Small intestine (tissue), 7 donors: ENCODE measurements at regions not wholly inside any gene's neighbourhood (a gene's known extent, or its start where the extent isn't known, plus 50 kb on each side); places are given as distances from the start of the nearest gene placed in this dataset.

Experiments
- DNase-seq, 2 donors: peaks; one replicate each; pipeline versions ENCODE4 v3.0.0 to v3.0.0-alpha.2; 2013
- FAIRE-seq: peaks from 2 replicates; lab custom pipeline; 2012; peaks lifted over from hg19 to GRCh38; lab: Jason Lieb, UNC
- H3K27ac ChIP-seq, 3 donors: one replicate each; pipeline ENCODE4 v1.5.1; 2013; ENCODE audit warnings: low read length in 2 of 3, mild to moderate bottlenecking in 2 of 3, control low read depth in 1 of 3, inconsistent platforms in 1 of 3, low read depth in 1 of 3, moderate library complexity in 1 of 3
- H3K27me3 ChIP-seq, 3 donors: one replicate each; pipeline ENCODE4 v1.6.1; 2013; ENCODE audit warnings: low read length in 3 of 3, inconsistent platforms in 1 of 3; ENCODE audit not compliant: control insufficient read depth in 3 of 3, insufficient read depth in 3 of 3
- H3K36me3 ChIP-seq, 3 donors: one replicate each; pipeline ENCODE4 v1.6.1; 2013; ENCODE audit warnings: low read length in 3 of 3, inconsistent platforms in 1 of 3, low read depth in 1 of 3, mild to moderate bottlenecking in 1 of 3, moderate library complexity in 1 of 3; ENCODE audit not compliant: control insufficient read depth in 3 of 3, insufficient read depth in 2 of 3
- H3K4me1 ChIP-seq, 3 donors: one replicate each; pipeline ENCODE4 v1.6.1; 2013; ENCODE audit warnings: low read length in 2 of 3, inconsistent platforms in 1 of 3, low read depth in 1 of 3, mild to moderate bottlenecking in 1 of 3, moderate library complexity in 1 of 3; ENCODE audit not compliant: control insufficient read depth in 3 of 3, insufficient read depth in 2 of 3
- H3K4me3 ChIP-seq, 3 donors: one replicate each; pipeline ENCODE4 v1.5.1; 2013; ENCODE audit warnings: low read length in 3 of 3, control low read depth in 1 of 3, inconsistent platforms in 1 of 3, low read depth in 1 of 3, mild to moderate bottlenecking in 1 of 3, moderate library complexity in 1 of 3
- H3K9me3 ChIP-seq, 2 donors: one replicate each; pipeline ENCODE4 v1.6.1; 2013; ENCODE audit warnings: low read depth in 1 of 2, low read length in 1 of 2; ENCODE audit not compliant: control insufficient read depth in 2 of 2, insufficient read depth in 1 of 2
- WGBS, 3 donors: extraction: QIAGEN DNeasy Blood & Tissue Kit; methylation state at CpG; one replicate each; pipeline ENCODE4 v1.1.7; 2013; 5-methylcytosine and 5-hydroxymethylcytosine counted together
- donor health status: healthy with polysubstance abuse.
- donor health status: control.
- donor health status: control.
- donor health status: Bipolar disorder and iron deficiency.
- donor health status: healthy.

DNA sequence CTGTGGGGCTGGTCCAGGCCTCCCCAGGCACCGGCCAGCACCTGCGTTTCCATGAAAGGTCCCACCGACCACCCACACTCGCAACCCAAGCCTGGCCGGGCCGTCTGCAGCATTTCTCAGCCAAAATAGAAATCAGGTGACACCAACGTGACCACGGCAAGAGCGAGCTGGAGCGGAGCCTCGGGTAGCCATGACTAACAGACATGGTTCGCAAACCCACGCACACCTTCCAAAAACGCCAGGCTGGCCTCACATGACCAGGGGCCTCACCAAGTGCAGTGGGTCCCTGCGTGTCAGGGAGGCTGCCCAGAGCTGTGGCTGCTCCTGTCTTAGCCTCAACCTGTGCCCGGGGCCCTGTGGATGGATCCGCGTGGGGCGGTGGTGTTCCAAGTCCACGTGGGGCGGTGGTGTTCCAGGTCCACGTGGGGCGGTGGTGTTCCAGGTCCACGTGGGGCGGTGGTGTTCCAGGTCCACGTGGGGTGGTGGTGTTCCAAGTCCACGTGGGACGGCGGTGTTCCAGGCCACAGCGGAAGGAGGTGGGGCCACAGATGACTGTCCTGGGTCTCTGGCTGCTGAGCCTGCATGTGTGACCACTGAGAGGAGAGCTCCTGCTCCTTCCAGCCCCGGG lies 64.4 kb upstream of the ADGRA1 start:
- Histone ChIP-seq H3K27ac (no peak overlapping the region), H3K4me1 (no peaks in the 10 kb centered on the region), H3K27me3 (no peaks in the 10 kb centered on the region), H3K9me3 (no peaks in the 10 kb centered on the region), H3K4me3 (no peak overlapping the region), H3K36me3 (no peaks in the 10 kb centered on the region)
- DNase-seq, result no peak
- WGBS, 3 donors, result 83 to 90% (median 83%) methylated on average over 26 to 31 of the region's 31 CpGs
- no peak for FAIRE-seq

DNA sequence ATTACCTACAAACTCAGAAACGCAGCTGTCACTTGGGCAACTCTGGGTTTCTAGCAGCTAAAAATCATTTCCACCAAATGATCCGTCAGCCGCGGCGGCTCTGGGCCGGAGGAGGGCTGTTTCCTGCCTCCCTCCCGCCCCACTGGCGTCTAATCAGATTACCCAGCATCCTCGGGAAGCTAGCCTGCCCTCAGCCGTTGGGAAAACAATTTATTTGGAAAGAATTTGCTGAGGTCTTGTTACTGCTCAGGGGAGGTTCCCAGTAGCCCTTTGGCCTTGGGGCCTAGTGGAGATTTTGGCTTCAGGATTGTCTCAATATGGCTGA lies 65.0 kb upstream of the ADGRA1 start:
- DNase-seq (peak in 1 of 2 donors; percentile 8), FAIRE-seq (no peak)
- Histone ChIP-seq H3K27ac (no peak overlapping the region), H3K36me3 (no peaks in the 10 kb centered on the region), H3K27me3 (no peaks in the 10 kb centered on the region), H3K9me3 (no peaks in the 10 kb centered on the region), H3K4me1 (no peaks in the 10 kb centered on the region), H3K4me3 (no peak overlapping the region)
- 8 to 11% (median 9%) methylated on average over 10 of the region's 10 CpGs for WGBS, 3 donors

DNA sequence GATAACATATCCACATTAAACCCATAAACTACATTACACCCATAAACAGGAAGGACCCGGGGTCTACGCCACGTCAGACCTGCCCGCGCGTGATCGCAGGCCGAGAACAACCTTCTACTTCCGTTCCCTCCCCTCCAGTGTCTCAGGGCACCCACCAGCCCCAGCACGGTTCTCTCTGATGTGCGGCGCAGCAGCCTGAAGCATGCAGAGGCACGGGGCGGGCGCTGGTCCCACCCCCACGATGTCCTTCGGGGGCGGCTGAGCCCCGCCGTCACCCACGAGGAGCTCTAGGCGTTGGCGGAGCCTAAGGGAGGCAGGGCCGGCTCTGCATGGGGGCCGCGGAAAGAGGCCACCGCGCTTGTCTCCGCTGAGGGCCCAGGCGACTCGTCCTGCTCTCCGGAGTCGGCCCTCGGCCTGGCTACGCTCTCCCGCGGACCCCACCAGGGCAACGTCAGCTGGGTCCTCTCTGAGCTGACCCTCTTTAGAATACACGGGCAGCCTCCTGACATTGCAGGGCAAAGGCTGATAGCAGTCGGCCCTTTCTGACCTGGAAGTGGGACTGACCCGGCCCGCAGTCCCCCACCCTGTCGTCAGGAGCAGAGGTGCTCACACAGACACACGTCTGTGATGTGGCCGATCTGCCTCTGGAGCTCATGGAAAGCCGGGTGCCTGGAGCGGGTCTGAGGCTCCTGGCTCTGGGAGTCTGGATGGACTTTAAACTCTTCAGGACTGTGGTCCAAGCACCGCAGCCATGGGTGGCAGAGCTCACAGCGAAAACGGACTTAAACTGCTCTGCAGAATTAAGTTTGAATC lies 65.6 kb upstream of the ADGRA1 start:
- no peaks in the 10 kb centered on the region for H3K4me1 ChIP-seq
- H3K9me3 ChIP-seq, result no peaks in the 10 kb centered on the region
- WGBS, 3 donors, result 67 to 76% (median 73%) methylated on average over 41 to 50 of the region's 50 CpGs
- FAIRE-seq (no peak), DNase-seq (no peak)
- no peaks in the 10 kb centered on the region for H3K27me3 ChIP-seq
- H3K36me3 ChIP-seq, result no peaks in the 10 kb centered on the region
- no peak overlapping the region for H3K27ac ChIP-seq
- H3K4me3 ChIP-seq, result no peak overlapping the region

DNA sequence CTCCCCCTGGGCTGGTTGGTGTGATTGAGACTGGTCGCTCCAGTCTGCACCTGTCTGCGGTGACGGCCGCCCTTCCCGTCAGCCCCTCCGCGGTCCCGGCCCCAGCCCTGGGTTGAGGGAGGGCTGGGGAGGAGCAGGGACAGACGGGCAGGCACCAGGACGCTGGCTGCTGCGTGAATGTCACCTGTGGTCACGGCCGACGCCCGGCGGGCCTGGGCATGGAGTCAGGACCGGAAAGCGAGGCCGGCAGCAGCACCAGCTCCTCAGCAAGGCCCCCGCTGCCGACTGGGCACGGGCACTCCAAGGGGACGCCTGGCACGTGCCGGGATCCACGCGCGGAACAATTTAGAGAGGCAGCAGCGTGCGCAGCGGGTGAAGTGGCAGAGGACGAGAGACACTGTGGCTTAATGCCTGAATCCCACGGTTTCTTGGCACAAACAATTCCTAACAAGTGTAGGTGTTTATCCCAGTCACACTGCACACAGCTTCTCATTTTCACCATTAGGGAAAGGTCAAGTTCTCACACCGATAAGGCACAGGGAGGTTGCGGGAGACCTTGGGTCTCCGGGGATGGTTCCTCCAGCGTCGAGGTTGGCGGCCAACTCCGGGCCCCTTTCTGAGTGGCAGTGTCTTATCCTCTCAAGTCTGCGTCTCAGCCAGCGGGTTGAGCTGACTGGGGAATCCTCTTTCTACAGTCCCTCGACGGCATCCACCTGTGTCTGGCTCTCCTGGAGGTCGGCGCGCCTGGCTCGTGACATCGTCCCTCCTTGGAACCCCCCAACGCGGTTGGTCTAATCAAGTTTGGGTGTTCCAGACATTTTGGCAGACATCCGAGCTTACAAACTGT lies 66.4 kb upstream of the ADGRA1 start:
- FAIRE-seq (no peak), DNase-seq (no peak)
- Histone ChIP-seq H3K27ac (no peak overlapping the region), H3K4me3 (no peak overlapping the region), H3K36me3 (no peaks in the 10 kb centered on the region), H3K27me3 (no peaks in the 10 kb centered on the region), H3K4me1 (no peaks in the 10 kb centered on the region), H3K9me3 (no peaks in the 10 kb centered on the region)
- WGBS, 3 donors, result 87 to 93% (median 91%) methylated on average over 52 of the region's 52 CpGs

DNA sequence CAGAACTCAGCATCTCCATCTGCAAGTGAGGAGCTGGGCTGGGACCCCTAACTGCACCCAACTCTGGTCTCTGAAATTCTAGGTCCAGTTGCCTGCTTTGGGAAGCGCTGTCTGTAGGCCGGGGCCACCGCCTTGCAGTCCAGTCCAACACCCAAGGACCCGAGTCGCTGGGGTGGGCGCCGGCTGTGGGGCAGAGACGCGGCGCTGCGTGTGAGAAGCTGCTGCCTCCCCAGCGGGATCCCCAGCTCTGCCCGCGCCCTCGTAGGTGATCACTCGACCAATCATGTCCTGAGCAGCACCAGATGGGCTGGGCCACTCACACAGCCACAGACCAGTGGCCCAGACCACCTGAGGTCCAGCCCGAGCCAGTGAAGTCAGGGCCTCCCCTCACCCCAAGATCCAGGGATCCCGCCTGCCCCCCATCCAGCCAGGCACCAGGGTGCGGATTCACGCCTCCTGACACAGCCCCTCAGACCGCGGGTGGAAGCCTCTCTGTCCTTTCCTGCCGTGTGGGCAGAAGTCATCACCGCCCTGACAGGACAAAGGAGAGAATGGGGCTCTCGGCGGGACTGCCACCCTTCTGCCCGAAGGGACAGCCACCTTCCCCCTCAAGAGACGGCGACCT lies 67.4 kb upstream of the ADGRA1 start:
- no peak overlapping the region for H3K27ac ChIP-seq
- FAIRE-seq, result no peak
- 85 to 88% (median 87%) methylated on average over 26 to 29 of the region's 29 CpGs for WGBS, 3 donors
- H3K36me3 ChIP-seq, result no peaks in the 10 kb centered on the region
- DNase-seq, result no peak
- H3K9me3 ChIP-seq, result no peaks in the 10 kb centered on the region
- H3K4me3 ChIP-seq, result no peak overlapping the region
- no peaks in the 10 kb centered on the region for H3K27me3 ChIP-seq
- H3K4me1 ChIP-seq, result no peaks in the 10 kb centered on the region

DNA sequence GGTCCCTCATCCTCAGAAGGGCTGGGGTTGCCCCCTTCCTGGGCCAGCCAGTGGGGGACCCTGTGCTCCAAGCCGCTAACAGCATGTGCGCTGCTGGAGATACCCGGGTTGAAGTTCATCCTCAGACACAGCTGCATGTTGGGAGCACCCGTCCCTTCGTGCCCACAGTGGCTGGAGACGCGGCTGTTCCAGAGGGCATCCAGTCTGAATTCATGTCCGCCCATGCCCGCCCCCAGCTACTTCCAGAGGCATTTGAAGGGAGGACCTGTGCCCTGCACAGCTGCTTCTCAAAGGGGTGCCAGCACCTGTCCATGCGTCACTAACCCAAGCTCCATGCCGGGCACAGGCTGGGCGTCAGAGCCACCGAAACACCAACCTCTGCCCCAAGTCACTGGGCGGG lies 68.1 kb upstream of the ADGRA1 start:
- no peak for FAIRE-seq
- Histone ChIP-seq H3K27ac (no peak overlapping the region), H3K36me3 (no peaks in the 10 kb centered on the region), H3K4me1 (no peaks in the 10 kb centered on the region), H3K27me3 (no peaks in the 10 kb centered on the region), H3K4me3 (no peak overlapping the region), H3K9me3 (no peaks in the 10 kb centered on the region)
- no peak for DNase-seq
- 83 to 92% (median 90%) methylated on average over 14 of the region's 14 CpGs for WGBS, 3 donors

DNA sequence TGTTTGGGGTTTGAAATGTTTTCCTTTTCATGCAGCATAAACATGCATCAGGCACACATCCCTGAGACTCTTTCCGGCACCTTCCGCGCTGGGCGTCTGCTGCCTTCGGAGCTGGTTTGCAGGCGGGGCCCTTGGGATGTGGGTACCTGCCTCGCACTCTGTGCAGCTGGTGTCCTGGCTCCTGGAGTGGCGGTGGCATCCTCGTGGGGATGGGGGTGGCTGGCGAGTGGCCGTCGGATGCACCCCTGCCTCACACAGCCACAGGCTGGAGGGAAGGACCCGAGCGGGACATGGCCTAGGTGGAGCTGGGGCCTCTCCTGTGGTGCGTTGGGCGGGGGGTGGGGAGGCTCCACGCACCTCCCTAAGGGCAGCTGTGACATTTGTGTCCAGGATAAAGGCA lies 68.5 kb upstream of the ADGRA1 start:
- H3K4me3 ChIP-seq, result no peak overlapping the region
- 80 to 88% (median 82%) methylated on average over 17 of the region's 17 CpGs for WGBS, 3 donors
- no peaks in the 10 kb centered on the region for H3K27me3 ChIP-seq
- H3K4me1 ChIP-seq, result no peaks in the 10 kb centered on the region
- DNase-seq (no peak), FAIRE-seq (no peak)
- no peak overlapping the region for H3K27ac ChIP-seq
- H3K36me3 ChIP-seq, result no peaks in the 10 kb centered on the region
- no peaks in the 10 kb centered on the region for H3K9me3 ChIP-seq

DNA sequence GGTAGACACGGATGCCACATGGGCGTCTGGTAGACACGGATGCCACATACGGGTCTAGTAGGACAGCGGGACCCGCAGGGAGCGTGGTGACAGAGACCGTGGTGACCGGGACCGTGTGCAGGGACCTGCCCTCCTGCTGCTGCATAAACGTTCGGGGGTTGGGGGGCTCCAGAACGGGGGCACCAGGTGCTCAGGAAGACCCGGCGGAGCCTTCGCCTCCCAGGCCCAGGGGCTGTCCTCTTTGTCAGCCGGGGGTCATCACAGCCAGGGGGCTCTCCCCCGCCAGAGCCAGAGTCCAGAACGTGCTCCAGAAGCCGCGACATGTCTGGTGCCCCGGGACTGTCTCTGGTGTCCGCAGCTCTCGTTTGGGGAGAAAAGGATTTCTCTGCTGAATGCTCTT lies 69.2 kb upstream of the ADGRA1 start:
- Histone ChIP-seq H3K9me3 (no peaks in the 10 kb centered on the region), H3K36me3 (no peaks in the 10 kb centered on the region), H3K27ac (no peak overlapping the region), H3K4me3 (no peak overlapping the region), H3K27me3 (no peaks in the 10 kb centered on the region), H3K4me1 (no peaks in the 10 kb centered on the region)
- DNase-seq, result no peak
- FAIRE-seq, result no peak
- 87 to 90% (median 88%) methylated on average over 24 of the region's 24 CpGs for WGBS, 3 donors
